Activated naive CD4-positive, alpha-beta T cell treated with anti-CD3 and anti-CD28 coated beads, Interleukin-2, amount 50 U/mL, for 72 hours (primary cell): ENCODE measurements at regions not wholly inside any gene's neighbourhood (a gene's known extent, or its start where the extent isn't known, plus 50 kb on each side); places are given as distances from the start of the nearest gene placed in this dataset.

Experiments
- ATAC-seq, 2 donors: fragments of 150-1000 bp; cut with Tn5 transposase; 2 replicates each; pipeline ENCODE4 v1.10.0; 2021; ENCODE audit warnings: mild to moderate bottlenecking in 2 of 2, moderate library complexity in 2 of 2
- DNase-seq, 2 donors: peaks; one replicate each; pipeline ENCODE4 v3.0.0; 2021 to 2022; ENCODE audit warnings: low spot score in 2 of 2
- H3K27ac Mint-ChIP-seq, 2 donors: one replicate each; pipeline ENCODE4 v1.8.0; 2022; ENCODE audit warnings: mild to moderate bottlenecking in 2 of 2, mixed read lengths in 2 of 2
- H3K36me3 Mint-ChIP-seq, 2 donors: one replicate each; pipeline ENCODE4 v1.8.0; 2022; ENCODE audit warnings: mixed read lengths in 2 of 2
- H3K9me3 Mint-ChIP-seq, 2 donors: one replicate each; pipeline ENCODE4 v1.8.0; 2022; ENCODE audit warnings: mixed read lengths in 2 of 2

GRCh38 chr22:42217752-42218280 lies 52.6 kb downstream of the TCF20 start:
- peak overlapping the region in 1 of 2 donors; percentile 73 for H3K27ac Mint-ChIP-seq
- DNase-seq: no peak
- ATAC-seq: no peak
- H3K9me3 Mint-ChIP-seq: no peaks in the 10 kb centered on the region
- H3K36me3 Mint-ChIP-seq: peaks cover 0 to 6% of the 10 kb centered on the region in 2 donors

- peaks cover 0 to 6% of the 10 kb centered on the region in 2 donors for H3K36me3 Mint-ChIP-seq
- no peaks in the 10 kb centered on the region for H3K9me3 Mint-ChIP-seq
- ATAC-seq: peak; percentile 61 to 87
- peak overlapping the region; percentile 73 to 79 for H3K27ac Mint-ChIP-seq
- peak in 1 of 2 donors; percentile 5 for DNase-seq
Measured at GRCh38 chr22:42217019-42217751, 53.3 kb downstream of the TCF20 start.

GRCh38 chr22:42214633-42215415 lies 55.6 kb downstream of the TCF20 start:
- ATAC-seq (no peak), DNase-seq (no peak)
- H3K27ac Mint-ChIP-seq: peak overlapping the region in 1 of 2 donors; percentile 16
- no peaks in the 10 kb centered on the region for H3K9me3 Mint-ChIP-seq
- peaks cover 10 to 19% of the 10 kb centered on the region in 2 donors for H3K36me3 Mint-ChIP-seq

GRCh38 chr22:42208362-42208761 lies 62.1 kb downstream of the TCF20 start:
- no peaks in the 10 kb centered on the region for H3K9me3 Mint-ChIP-seq
- peak overlapping the region in 1 of 2 donors; percentile 7 for H3K27ac Mint-ChIP-seq
- peaks cover 10 to 19% of the 10 kb centered on the region in 2 donors for H3K36me3 Mint-ChIP-seq
- ATAC-seq (no peak), DNase-seq (no peak)

- ATAC-seq (no peak), DNase-seq (no peak)
- peaks cover 10 to 19% of the 10 kb centered on the region in 2 donors for H3K36me3 Mint-ChIP-seq
- no peaks in the 10 kb centered on the region for H3K9me3 Mint-ChIP-seq
- H3K27ac Mint-ChIP-seq: peak overlapping the region in 1 of 2 donors; percentile 7
Measured at GRCh38 chr22:42207918-42208317, 62.5 kb downstream of the TCF20 start.

- ATAC-seq (no peak), DNase-seq (no peak)
- peaks cover 0 to 26% of the 10 kb centered on the region in 2 donors for H3K36me3 Mint-ChIP-seq
- H3K27ac Mint-ChIP-seq: peak overlapping the region; percentile 1 to 4
- H3K9me3 Mint-ChIP-seq: no peaks in the 10 kb centered on the region
Measured at GRCh38 chr22:42203609-42204008, 66.8 kb downstream of the TCF20 start.

- ATAC-seq: peak; percentile 54 to 72
- Mint-ChIP-seq H3K36me3 (peaks cover 0 to 26% of the 10 kb centered on the region in 2 donors), H3K27ac (peak overlapping the region in 1 of 2 donors; percentile 20), H3K9me3 (no peaks in the 10 kb centered on the region)
- DNase-seq: no peak
Measured at GRCh38 chr22:42202669-42203068, 67.8 kb downstream of the TCF20 start.

- peaks cover 0 to 26% of the 10 kb centered on the region in 2 donors for H3K36me3 Mint-ChIP-seq
- no peak overlapping the region for H3K27ac Mint-ChIP-seq
- H3K9me3 Mint-ChIP-seq: no peaks in the 10 kb centered on the region
- DNase-seq: no peak
- ATAC-seq: peak in 1 of 2 donors; percentile 16
Measured at GRCh38 chr22:42202048-42202447, 68.4 kb downstream of the TCF20 start.

- DNase-seq (no peak), ATAC-seq (no peak)
- no peaks in the 10 kb centered on the region for H3K9me3 Mint-ChIP-seq
- H3K27ac Mint-ChIP-seq: no peak overlapping the region
- peaks cover 0 to 21% of the 10 kb centered on the region in 2 donors for H3K36me3 Mint-ChIP-seq
Measured at GRCh38 chr22:42199025-42199424, 68.4 kb upstream of the CYP2D6 start.

- Mint-ChIP-seq H3K36me3 (peaks cover 0 to 28% of the 10 kb centered on the region in 2 donors), H3K27ac (no peak overlapping the region), H3K9me3 (no peaks in the 10 kb centered on the region)
- no peak for DNase-seq
- ATAC-seq: no peak
Measured at GRCh38 chr22:42198226-42198625, 67.6 kb upstream of the CYP2D6 start.

- no peak overlapping the region for H3K27ac Mint-ChIP-seq
- no peak for ATAC-seq
- DNase-seq: no peak
- peaks cover 0 to 23% of the 10 kb centered on the region in 2 donors for H3K36me3 Mint-ChIP-seq
- no peaks in the 10 kb centered on the region for H3K9me3 Mint-ChIP-seq
Measured at GRCh38 chr22:42196454-42196853, 65.8 kb upstream of the CYP2D6 start.

- peaks cover 0 to 8% of the 10 kb centered on the region in 2 donors for H3K36me3 Mint-ChIP-seq
Measured at GRCh38 chr22:42194953-42195352, 64.3 kb upstream of the CYP2D6 start.

GRCh38 chr22:42194104-42194851 lies 63.7 kb upstream of the CYP2D6 start:
- ATAC-seq (peak in 1 of 2 donors; percentile 20), DNase-seq (no peak)
- no peaks in the 10 kb centered on the region for H3K9me3 Mint-ChIP-seq
- peak overlapping the region; percentile 12 to 79 for H3K27ac Mint-ChIP-seq
- peaks cover 0 to 7% of the 10 kb centered on the region in 2 donors for H3K36me3 Mint-ChIP-seq

More at GRCh38 chr22:42194953-42195352, 64.3 kb upstream of the CYP2D6 start:
- DNase-seq (no peak), ATAC-seq (no peak)
- Mint-ChIP-seq H3K9me3 (no peaks in the 10 kb centered on the region), H3K27ac (no peak overlapping the region)

GRCh38 chr22:42192547-42192946 lies 61.9 kb upstream of the CYP2D6 start:
- Mint-ChIP-seq H3K36me3 (peaks cover 0 to 12% of the 10 kb centered on the region in 2 donors), H3K27ac (peak overlapping the region; percentile 12 to 90), H3K9me3 (no peaks in the 10 kb centered on the region)
- ATAC-seq (peak in 1 of 2 donors; percentile 48), DNase-seq (no peak)

GRCh38 chr22:42190274-42190673 lies 59.7 kb upstream of the CYP2D6 start:
- ATAC-seq (no peak), DNase-seq (no peak)
- H3K36me3 Mint-ChIP-seq: peaks cover 0 to 12% of the 10 kb centered on the region in 2 donors
- no peak overlapping the region for H3K27ac Mint-ChIP-seq
- H3K9me3 Mint-ChIP-seq: no peaks in the 10 kb centered on the region

- H3K27ac Mint-ChIP-seq: no peak overlapping the region
- H3K9me3 Mint-ChIP-seq: no peaks in the 10 kb centered on the region
- ATAC-seq (no peak), DNase-seq (no peak)
- peaks cover 0 to 12% of the 10 kb centered on the region in 2 donors for H3K36me3 Mint-ChIP-seq
Measured at GRCh38 chr22:42189761-42190160, 59.2 kb upstream of the CYP2D6 start.
